GM21423 (cell line): ENCODE measurements at regions not wholly inside any gene's neighbourhood (a gene's known extent, or its start where the extent isn't known, plus 50 kb on each side); places are given as distances from the start of the nearest gene placed in this dataset.
A peak's percentile ranks its signal among the peaks of the same experiment; 100 is the strongest.

ENCODE experiments used
- ATAC-seq: cut with Tn5 transposase; IDR thresholded peaks from one replicate; pipeline ENCODE4 v1.9.1; 2021; ENCODE audit warnings: mild to moderate bottlenecking, moderate library complexity; ENCODE audit not compliant: unreplicated experiment

DNA sequence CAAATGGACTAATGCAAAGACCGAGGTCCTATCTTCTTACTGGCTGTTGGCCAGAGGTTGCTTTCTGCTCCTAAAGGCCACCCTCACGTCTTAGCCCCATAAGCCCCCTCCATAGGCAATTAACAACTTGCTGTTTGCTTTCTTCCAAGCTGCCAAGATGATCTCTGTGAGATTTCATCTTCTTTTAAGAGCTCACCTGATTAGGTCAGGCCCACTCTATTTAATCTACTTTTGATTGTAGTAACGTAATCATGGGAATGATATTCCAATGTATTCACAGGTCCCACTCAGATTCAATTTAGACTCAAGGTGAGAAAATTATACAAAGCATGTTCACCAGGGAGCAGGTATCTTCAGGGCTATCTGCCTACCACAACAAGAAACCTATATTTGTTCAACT is 84.4 kb upstream of the RAD23B start:
- ATAC-seq = no peak

DNA sequence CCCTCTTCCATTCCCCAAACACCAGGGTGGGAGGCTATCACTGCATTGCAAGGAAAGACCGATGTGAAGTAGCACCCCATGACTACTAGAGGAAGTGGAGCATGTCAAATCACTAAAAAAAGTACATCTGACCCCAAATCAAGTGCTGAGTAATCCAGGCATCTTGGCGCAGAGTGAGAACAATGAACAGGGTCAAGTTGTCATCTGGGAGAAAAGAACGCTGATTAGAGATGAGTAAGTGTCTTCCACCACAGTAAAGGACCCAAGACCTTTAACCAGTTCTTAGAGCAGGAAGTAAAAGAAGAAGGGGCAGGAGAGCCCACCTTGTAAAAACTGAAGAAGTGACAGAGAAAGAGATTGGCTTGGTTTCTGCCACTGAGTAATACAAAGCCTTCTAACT is 75.0 kb upstream of the RAD23B start:
- ATAC-seq = no peak

DNA sequence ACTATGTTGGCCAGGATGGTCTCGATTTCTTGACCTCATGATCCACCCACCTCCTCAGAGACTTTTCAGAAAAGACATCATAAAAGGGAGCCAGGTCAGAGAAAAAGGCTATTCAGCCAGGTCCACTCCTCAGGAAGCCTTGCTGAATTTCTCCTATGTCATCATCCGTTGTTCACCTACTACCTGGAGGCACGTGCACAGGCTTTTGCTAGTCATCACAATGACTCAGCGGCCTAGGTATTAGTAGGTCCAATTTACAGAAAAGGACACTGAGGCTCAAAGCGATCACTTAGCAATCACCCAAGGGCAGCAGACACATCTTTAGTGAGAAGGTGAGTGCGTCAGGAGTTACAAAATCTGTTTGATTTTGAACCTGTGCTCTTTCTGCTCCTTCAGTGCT is 72.3 kb upstream of the RAD23B start:
- ATAC-seq = no peak

DNA sequence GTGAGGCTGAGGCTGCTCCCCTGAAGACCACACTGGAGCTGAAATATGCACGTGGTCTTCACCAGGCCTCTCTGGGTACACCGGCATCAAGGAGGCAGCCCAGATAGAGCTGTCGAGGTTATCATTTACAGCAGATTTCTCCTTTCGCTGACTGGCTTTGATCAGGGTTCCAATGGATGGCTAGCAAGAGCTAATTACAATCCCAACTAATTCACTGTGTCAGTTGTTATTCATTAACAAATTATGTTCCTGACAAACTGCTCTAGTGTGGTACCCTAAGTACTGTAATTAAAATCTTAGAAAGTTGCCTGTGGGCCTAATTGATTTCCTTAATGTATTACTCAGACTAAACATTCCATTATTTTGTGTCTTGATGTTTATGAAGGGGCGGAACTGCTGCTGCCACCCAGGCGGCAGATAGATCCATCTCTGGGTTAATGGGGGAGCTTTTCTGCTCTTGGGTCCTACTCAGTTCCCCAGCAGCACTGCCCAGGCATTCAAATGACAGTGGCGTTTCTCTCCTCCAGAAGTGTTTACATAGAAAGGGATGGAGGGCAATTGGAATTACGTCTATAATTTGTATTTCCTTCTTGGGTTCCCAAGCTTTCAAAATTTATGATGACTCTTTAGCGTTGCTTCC is 71.7 kb upstream of the RAD23B start:
- ATAC-seq = no peak

DNA sequence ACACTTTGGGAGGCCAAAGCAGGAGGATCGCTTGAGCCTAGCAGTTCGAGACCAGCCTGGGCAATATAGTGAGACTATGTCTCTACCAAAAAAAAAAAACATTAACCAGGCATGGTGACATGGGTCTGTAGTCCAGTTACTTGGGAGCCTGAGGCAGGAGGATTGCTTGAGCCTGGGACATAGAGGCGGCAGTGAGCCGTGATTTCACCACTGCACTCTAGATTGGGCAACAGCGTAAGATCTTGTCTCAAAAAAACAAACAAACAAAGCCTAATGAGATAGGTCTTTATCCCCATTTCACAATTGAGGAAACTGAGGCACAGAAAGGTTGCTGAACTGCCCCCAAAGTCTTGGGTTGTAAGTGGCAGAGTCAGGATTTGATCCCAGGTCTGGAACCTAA is 70.5 kb upstream of the RAD23B start:
- ATAC-seq = no peak

DNA sequence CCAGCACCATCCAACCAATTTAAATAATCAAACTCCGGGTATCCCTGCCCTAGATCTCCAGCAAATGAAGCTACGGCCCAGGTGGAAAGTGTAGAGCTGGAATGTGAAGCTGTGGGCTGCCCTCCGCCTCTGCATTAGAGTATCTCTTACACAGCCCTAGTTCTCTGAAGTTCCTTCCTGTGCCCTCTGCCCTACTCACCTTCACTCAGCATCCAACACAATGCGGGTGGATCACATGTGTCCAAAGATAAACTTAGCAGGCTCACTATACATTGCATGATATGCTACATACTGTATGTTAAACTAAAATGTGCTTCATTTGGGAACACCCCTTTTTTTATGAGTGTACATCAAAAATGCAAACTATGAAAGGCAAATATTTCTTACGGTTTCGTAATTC is 70.0 kb upstream of the RAD23B start:
- ATAC-seq = peak; percentile 10

DNA sequence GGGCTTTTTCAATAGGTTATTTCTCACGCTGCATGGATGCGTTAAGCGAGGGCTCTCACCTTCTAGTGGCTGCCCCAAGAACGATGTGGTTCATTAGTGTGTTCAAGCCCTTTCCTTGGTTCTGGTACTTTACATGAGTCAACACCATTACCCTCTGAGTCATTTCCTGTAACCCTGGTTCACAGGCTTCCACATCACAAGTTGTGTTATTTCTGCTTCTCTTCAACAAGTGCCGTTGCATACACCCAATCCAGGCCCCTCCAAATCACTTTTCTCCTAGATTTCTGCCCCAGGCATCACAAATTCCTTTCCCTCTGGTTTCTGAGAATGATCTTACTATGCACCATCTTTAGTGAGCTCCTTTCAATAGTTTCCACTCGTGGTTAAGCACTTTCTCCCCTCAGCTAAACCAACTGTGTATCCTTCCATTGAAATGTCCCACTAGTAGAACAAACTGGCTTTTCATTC is 69.5 kb upstream of the RAD23B start:
- peak; percentile 95 for ATAC-seq

DNA sequence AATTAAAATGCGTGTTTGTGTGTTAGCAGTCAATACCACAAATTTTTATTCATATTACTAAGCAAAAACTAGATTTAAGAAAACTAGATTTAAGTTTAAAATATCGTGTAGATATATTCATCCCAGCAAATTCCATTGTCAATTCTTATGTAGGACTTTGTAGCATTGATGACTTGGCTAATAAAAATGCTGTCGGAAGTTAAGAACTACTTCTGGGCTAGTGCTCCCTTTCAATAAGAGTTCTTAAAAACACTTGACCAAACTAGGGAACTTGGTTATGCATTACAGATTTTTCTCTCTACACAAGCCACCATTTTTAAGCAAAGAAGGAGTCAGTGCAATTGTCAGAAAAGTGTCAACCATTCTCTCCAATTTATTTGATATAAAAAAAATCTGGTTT is 68.7 kb upstream of the RAD23B start:
- no peak for ATAC-seq

DNA sequence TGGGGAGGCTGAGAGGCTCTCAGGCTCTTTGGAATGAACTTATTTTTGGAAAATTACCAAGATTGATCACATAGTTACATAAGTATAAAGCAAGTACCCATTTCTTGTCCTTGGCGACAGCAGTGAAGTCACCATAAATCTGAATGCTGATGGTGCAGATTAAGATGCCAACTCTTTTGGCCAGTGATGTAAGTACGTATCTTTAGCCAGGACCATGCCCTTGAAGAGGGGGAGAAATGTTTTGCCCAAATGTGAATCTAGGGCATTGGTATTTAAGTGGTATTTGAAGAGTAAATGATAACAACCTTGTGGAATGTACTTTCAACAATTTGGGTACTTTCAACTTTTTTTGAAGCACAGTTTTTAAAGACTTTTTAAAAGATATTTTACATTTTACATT is 68.2 kb upstream of the RAD23B start:
- ATAC-seq = no peak

DNA sequence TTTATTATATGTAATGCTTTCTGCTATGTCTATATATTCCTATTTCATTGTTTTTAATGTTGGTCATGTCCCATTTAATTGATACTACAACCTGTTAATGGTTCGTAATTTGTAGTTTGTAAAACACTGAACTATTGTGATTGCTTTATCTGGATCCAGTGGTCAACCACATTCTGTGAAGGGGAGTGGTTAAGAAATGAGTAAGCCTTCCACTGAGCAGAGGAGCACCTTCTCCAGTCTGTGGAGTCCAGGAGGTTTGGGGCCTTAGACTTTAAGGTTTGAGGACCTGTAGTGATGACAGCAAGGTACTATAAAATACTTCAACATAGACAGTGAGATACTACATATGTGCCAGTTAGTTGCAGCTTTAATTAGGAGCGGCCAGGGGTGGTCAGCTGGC is 67.7 kb upstream of the RAD23B start:
- no peak for ATAC-seq

DNA sequence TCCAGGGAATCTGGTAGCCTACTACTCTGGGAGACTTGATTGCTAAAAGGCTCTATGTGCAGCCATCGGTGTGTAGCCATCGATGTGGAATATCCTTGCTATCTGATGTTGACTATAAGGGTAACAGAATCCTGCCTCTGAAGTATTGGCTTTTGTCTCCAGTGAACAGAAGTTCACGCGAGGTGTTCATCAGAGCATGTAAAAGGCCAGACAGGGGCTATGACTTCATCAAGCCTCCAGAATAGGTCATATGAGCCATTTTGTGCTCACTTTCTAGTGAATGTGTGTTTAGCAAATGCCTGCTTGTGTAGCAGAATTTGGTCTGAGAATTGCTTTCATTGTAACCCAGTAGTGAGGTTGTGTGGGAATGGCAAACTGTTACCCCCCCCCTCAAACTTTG is 66.8 kb upstream of the RAD23B start:
- ATAC-seq = no peak

DNA sequence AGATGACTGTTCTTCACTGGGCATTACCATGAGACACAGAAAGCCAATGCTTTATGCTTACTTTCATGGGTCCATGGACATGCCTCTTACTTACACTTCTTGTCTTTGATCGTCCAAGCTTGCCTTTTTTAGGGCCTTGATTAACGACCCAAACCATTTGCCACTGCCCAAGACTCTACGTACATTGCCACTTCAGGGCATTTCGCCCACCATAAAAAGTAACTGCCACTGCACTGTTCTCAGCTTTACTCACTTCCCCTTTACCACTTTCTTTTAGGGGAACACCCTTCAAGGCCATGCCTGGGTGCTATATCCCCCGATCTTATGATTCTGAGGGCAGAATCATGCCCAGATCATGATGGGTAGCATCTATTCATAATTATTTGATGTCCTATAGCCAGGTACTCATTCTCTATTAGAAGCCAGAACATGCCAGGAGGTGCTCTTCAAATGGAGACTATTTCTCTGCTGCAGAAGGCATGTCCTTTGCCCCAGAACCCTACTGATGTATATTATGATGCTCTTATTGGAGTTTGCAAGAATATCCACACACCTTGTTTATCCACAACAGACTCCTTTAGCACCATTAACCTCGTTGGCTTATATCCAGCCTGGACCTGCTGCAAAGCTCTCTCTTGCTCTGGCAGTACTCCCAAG is 64.1 kb upstream of the RAD23B start:
- ATAC-seq = peak; percentile 81

DNA sequence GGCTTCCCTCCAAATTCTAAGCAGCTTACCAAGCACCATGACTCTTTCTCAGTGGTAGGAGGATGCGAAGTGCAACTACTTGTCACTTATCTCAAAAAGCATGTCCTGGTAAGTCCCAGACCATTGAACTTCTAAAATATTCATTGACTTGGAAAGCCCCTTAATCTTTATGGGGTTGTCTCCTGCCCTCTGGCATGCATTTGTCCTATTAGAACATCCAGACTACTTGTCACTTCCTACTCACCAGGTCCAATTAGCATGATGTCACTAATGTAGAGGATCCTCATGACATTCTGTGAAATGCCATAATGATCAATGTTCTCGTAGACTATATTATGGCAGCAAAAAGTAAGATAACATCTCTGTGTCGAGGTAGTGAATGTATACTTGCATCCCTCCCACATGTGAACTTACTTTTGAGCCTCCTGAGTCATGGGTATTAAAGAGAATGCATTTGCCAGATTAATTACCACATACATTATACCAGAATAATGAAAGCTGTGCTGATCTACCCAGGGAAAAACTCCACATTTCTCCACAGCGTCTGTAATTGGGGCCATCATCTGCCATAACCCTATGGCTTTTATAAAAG is 63.5 kb upstream of the RAD23B start:
- ATAC-seq = peak; percentile 25

DNA sequence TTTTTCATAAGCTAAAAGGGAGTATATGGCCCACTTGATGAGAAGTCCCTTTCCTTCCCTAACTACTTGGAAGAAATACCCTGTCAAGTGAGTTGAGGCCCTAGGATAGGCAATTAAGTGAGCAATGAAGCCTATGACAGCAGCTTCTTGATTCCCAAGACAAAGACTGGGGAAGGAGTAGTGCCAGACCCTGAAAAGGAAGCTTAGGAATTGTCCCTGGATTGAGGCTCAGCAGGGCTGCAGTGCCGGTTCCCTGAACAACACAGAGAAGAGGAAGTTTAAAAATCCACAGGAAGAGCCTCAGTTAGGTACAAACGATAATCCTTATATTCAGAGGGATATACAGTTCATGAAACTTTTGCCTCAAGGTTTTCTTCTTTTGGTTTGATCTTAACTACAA is 61.8 kb upstream of the RAD23B start:
- no peak for ATAC-seq

DNA sequence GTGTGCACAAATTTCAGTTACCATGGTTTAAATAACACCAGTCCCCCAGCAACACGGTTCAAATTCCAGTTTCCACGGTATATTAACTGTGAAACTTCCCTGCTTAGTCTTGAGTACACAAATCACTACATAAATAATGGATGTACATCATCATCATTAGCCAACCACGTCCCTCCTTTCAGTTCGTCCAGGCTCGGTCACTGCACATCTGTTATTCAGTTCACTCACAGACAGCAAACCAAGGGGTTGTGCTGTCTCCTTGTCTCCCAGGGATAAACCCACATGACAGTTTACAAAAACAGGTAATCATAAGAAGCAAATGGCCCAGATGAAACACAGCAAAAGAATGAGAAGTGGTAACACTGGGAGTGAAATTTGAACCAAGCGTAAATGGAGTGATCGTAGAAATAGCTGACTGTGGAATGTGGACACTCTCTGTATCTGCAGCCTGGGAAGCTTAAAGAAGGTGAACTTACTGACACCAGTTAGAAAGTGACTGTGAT is 61.0 kb upstream of the RAD23B start:
- ATAC-seq = no peak

DNA sequence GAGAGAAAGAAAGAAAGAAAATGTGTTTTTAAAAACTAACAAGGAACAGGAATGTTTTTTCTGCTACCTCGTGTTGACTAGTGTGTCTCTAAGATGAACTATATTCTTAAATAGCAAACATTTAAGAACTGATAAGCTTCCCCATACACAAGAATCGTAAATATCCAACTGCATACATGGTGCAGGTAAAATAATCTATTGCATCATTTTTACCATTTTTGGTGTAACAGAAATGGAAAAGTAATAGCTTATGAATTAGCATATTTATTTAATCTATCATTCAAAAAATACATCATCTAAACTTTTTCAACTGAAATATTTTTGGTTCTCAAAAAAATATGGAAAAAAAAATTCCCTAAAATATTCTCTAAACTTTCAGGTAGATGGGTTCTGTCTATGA is 59.7 kb upstream of the RAD23B start:
- no peak for ATAC-seq

DNA sequence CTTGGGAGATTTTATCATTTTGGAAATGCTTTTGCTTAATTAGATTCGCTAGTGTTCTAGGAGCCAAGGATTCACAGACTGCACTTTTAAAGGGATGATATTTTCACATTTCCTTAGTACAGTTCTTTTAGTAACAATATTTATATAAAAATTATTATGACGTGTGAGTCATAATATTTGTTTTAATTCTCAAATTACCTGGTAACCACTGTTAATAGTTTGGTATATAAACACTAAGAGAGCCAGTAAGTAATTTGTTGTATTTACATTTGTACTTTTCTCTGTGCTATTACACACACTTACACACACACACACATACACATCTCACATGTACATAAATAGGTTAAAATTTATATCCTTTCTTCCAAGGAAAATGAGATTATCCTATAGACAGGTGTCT is 58.8 kb upstream of the RAD23B start:
- no peak for ATAC-seq

DNA sequence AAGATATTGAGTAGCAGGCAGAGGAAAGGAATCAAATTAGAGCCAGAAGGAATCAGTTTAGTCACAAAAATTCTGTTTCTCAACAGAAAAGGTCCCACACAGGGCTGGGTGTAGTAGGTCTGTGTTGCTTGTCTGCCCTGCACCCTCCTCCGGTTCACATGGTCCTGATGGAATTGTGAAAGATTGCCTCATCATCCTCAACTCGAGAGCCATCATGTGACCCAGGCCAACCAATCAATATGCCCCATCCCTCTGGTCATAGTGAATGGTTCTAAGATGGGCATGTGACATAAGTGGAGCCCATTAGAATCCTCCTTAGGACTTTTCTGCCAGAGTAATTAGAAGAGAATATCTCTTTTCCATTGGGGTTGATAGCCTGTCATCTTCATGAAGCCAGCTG is 56.7 kb upstream of the RAD23B start:
- ATAC-seq = no peak

DNA sequence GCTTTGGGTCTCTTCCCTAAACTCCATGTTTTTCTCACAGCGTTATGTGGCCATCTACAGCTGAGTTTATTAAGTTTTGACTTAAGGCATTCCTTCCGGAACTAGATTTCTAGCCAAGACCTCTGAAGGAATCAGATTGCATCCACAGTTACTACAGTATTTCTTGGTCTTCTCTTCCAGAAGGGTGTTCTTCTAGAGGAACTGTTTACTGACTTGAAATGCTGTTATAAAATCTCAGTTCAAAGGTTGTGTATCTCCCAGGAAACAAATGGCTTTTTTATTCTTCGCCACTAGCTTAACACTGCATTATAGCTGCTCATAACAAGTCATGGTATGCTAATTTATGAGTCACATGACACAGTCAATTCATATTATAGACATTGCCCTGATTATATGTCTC is 55.3 kb upstream of the RAD23B start:
- no peak for ATAC-seq

DNA sequence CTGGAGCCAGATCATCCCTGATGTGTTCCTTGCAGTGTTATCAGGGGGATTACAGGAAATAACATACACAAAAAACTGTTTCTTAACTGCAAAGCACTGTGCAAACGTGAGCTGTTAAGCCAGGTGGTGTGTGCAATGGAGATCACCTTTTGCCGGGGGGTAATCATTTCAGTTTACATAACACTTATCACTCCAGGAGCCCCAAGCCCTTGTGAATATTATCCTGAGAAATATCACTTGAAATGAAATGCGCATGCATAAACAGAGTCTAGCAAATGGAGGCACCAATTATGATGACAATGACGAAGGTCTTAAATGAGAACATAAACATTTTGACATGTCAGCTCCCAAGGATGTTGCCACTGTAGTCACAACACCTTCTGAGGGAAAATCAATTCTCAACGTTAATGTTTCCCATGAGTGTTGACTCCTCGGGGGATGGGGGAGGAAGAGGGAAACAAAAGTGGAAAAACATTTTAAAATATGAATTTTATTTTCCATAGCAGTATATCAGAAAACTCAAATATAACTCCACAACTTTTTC is 54.5 kb upstream of the RAD23B start:
- no peak for ATAC-seq

DNA sequence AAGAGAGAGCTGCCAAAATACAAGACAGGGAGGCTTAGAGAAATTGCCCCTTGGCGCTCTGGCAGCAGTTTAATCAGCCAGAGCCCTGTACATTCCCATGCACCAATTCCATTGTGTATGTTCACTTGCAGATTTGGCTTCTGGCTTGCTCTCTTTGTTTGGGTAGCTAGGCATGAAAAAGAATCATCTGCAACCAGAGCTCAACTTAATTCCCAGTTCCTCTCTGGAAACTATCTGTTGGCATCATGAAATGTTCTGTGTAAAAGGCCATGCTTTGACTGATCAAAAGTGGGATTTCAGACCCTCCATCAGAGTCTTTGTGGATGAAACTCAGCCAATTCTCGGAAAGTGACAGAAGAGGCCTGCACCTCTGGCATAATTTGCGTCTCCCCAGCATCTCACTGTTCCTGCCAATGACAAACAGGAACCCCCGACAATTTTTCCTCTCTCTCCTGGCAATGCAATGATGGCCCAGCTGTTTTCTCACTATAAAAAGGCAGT is 53.8 kb upstream of the RAD23B start:
- ATAC-seq = no peak
